Neural cell (in vitro differentiated cells): ENCODE measurements at regions not wholly inside any gene's neighbourhood (a gene's known extent, or its start where the extent isn't known, plus 50 kb on each side); places are given as distances from the start of the nearest gene placed in this dataset.

Experiments
- CTCF ChIP-seq: fragments of 450-650 bp; IDR thresholded peaks from 2 replicates; pipeline ENCODE4 v1.5.1; 2014; ENCODE audit warnings: antibody characterized with exemption, mild to moderate bottlenecking, moderate library complexity; ENCODE audit not compliant: poor library complexity, severe bottlenecking
- EP300 ChIP-seq: fragments of 450-650 bp; conservative IDR thresholded peaks from 2 replicates; pipeline ENCODE4 v1.6.1; 2014; ENCODE audit warnings: antibody characterized with exemption, mild to moderate bottlenecking, moderate library complexity; ENCODE audit not compliant: poor library complexity, severe bottlenecking

GRCh38 chr1:14474856-14475255 is 123.6 kb upstream of the KAZN start:
- no peak for TF ChIP-seq CTCF
- TF ChIP-seq EP300, result no peak
